Suppressor macrophage treated with lipopolysaccharide for 1 hour (primary cell): ENCODE measurements at regions not wholly inside any gene's neighbourhood (a gene's known extent, or its start where the extent isn't known, plus 50 kb on each side); places are given as distances from the start of the nearest gene placed in this dataset.
A peak's percentile ranks its signal among the peaks of the same experiment; 100 is the strongest.
"Not testable (repeated sequence)": the region's sequence is repeated elsewhere in the genome, so short reads cannot be mapped to it uniquely, and the experiment has no call there.

Source experiments
- DNase-seq, 3 donors: peaks; one replicate each; pipeline ENCODE4 v3.0.0-alpha.2; 2020 to 2022

DNA sequence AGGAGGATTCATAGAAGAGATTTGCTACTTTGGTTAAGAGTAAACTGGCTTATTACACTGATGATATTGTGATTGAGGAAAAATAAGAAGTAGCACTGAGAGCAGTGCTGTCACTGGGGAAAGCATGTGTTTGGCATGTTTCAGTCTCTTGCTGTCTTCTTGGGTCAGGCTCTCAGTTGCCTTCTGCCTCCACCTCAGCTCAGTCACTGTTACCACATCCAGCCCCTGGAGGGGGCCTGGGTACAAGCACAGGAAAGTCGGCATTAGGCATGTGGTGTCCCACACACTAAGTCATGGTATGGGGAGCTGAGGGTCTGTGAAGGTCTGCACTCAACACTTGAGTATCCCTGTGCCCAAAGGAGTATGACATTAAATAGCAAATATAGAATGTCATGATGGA, 958.3 kb upstream of the CDH9 start:
- DNase-seq, result no peak

GRCh38 chr5:27995867-27996266, 957.5 kb upstream of the CDH9 start:
- no peak for DNase-seq

DNA sequence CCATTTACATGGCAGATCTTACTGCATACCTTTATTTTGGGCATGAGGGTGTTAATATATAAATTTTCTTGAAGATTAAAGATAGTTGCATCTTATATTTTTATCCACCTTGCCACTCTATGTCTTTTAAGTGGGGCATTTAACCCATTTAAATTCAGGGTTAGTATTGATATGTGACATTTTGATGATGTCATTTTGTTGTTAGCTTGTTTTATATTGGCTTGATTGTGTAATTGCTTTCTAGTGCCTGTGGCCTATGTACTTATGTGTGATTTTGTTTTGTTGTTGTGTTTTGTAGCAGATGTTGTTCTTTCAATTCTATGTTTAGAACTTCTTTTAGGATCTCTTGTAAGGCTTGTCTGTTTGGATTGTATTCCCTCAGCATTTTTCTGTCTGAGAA, 939.9 kb upstream of the CDH9 start:
- DNase-seq, result no peak

DNA sequence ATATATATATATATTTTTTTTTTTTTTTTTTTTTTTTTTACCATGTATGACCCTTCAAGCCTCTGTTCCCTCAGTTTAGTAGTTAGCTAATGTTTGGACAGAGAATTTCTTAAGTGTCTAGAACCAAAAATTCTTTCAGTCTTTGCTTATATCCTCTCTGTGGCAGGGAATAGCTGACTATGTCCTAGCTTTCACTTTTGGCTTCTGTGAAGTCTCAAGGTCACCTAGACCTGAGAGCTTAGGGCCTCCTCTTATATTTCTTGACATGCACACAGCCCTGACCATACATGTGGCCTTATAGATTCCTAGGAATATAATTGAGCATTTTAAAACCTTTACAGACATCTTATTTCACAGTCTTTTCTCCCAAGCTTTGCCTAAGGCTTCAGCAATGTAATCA, 930.8 kb upstream of the CDH9 start:
- no peak for DNase-seq

GRCh38 chr5:27963050-27963783, 924.8 kb upstream of the CDH9 start:
- DNase-seq, result peak in 1 of 3 donors; percentile 4

DNA sequence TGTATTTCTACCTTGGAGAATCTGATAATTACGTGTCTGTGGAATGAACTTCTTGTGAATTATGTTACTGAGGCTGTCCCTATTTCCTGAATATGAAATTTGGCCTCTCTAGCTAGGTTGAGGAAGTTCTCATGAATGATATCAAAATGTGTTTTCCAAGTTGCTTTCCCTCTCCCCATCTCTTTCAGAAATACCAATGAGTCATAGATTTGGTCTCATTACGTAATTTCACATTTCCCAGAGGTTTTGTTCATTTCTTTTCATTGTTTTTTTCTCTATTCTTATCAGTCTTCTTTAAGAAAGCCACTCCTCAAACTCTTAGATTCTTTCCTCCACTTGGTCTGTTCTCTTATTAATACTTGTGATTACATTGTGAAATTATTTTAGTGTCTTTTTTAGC, 923.8 kb upstream of the CDH9 start:
- peak; percentile 38 to 70 (median 59) for DNase-seq

GRCh38 chr5:27947088-27947487, 908.7 kb upstream of the CDH9 start:
- no peak for DNase-seq

DNA sequence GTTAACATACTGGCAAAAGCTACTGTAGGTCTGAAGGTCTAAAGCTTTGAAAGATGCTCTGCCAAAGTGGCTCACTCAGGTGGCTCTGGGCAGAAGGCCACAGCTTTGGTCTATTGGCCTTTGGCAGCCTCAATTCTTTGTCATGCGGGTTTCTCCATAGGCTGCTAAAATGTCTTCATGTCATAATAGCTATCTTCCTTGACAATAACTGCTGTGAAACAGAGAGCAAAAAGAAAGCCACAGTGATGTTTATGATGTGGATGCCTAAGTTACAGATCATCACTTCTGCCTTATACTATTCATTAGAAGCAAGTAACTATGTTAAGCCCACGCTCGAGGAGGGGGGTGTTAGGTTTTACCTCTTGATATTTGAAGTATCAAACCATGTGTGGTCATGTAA, 906.1 kb upstream of the CDH9 start:
- DNase-seq, result no peak

GRCh38 chr5:27938989-27939388, 900.6 kb upstream of the CDH9 start:
- DNase-seq, result no peak

DNA sequence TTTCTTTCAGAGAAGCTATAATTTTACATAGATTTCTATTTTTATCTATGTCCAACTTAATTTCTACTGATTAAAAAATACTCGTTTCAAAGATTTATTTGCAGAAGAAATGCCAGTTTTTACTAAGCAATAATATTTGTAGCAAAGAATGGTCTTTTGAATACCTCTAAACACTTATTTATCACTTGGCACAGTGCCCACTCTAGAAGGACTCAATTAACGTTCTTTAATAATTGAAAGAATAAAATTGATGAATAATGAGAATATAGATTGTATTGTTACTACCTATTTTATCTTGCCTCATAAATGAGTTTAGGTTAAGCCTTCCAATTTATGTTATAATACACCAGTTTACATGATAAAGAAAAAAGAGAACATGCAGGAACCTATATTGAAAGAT, 889.7 kb upstream of the CDH9 start:
- DNase-seq, result no peak

DNA sequence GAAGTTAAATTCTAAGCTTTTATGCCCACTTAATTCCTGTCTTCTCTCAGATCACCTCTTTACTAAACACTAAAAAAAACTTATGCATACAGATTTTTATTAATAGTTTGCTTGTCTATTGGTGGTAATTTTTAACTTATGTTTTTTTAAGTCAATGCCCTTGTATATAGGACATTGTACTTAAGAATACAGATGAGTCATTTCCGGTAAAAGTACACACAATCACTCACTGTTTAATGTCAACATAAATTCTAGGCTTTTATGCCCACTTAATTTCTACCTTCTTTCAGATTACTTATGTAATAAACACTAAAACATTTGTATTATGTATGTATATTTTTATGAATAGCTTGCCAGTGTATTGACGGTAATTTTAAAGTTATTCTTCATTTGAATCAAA, 872.8 kb upstream of the CDH9 start:
- DNase-seq, result no peak

DNA sequence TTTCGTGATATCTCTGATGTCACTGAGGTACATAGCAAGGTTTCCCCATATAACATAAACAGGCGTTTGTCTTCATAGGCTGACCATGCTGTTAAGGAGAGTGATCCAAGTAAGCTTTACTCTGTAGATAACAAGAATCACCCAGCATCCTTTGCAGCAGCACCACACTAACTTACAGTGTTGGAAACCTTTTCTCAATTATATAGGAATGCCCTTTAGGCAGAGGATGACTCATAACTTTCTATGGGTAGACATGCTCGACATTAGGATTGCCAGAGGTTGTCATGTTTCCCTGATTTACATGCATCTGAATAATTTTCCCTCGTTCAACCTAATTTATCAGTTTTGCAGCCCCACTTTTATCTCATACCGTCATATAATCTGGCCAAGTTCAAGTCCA, 870.0 kb upstream of the CDH9 start:
- no peak for DNase-seq

GRCh38 chr5:27906931-27907601, 868.7 kb upstream of the CDH9 start:
- no peak for DNase-seq

DNA sequence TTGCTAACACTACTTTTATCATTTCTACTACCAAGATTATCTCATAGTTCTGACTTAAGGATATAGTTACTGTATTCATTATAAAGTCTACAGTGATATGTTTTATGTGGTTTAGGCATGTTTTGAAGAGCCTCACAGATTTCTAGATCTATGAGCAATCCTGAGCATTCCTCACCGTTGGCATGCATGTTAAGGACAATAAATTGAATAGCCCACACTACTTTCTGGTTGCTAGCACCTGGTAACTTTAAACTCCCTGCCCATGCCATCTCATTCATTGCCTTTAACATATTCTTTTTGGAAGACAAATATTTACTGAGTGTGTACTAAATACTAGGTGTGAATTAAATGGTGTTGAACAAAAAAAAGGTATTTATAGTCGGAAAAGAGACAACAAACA, 868.1 kb upstream of the CDH9 start:
- DNase-seq, result no peak

DNA sequence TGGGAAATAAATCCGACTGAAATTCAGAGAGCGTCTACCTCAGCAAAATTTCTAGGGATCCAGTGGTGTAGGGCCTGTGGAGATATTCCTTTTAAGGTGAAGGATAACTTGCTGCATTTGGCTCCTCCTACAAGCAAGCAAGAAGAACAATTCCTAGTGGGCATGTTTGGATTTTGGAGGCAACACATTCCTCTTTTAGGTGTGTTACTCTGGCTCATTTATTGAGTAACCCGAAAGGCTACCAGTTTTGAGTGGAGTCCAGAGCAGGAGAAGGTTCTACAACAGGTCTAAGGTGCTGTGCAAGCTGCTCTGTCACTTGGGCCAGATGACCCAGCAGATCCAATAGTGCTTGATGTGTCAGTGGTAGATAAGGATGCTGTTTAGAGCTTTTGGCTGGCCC, 862.4 kb upstream of the CDH9 start:
- no peak for DNase-seq

GRCh38 chr5:27876071-27876470, 837.7 kb upstream of the CDH9 start:
- no peak for DNase-seq

DNA sequence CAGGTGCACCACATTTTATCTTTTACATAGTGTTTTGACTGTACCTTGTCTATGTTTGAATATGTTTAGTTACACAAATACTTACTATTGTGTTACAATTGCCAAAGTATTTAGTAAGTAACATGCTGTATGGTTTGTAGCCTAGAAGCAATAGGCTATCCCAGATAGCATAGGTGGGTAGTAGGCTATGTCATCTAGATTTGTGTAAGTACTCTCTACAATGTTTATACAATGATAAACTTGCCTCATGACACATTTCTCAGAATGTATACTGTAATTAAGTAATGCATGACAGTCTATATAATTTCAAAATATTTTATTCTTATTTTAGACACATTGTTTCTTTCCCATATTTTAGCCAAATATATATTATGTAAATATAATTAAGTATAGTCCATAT, 836.8 kb upstream of the CDH9 start:
- DNase-seq, result no peak

DNA sequence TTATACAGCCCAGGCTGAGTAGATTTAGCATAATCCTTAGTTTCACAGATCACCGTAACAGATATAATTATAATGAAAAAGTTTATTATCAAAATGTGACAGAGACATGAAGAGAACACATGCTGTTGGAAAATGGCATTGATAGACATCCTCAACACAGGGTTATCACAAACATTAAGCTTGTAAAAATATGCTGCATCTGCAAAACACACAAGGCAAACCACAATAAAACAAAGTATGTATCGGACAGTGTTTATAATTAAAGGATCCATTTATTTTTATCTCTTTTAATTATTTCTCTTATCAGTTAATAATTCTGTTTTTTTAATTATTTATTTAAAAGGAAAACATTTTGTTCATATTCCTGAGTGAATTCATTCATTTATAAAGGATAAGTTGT, 829.9 kb upstream of the CDH9 start:
- DNase-seq, result no peak

- DNase-seq, result no peak
Observed at GRCh38 chr5:27855491-27855890, 817.1 kb upstream of the CDH9 start.

DNA sequence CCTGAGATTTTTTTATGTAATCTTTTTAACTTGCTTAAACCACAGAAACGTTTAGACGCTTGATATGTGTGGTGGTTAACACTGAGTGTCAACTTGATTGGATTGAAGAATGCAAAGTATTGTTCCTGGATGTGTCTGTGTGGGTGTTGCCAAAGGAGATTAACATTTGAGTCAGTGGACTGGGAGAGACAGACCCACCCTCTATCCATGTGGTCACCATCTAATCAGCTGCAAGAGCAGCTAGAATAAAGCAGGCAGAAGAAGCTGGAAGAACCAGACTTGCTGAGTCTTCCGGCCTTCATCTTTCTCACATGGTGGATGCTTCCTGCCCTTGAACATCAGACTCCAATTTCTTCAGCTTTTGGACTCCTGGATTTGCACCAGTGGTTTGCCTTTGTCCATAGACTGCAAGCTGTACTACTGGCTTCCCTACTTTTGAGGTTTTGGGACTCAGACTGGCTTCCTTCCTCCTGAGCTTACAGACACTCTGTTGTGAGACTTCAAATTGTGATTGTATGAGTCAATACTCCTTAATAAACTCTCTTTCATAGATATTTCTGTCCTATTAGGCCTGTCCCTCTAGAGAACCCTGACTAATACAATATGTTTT, 816.0 kb upstream of the CDH9 start:
- no peak for DNase-seq

DNA sequence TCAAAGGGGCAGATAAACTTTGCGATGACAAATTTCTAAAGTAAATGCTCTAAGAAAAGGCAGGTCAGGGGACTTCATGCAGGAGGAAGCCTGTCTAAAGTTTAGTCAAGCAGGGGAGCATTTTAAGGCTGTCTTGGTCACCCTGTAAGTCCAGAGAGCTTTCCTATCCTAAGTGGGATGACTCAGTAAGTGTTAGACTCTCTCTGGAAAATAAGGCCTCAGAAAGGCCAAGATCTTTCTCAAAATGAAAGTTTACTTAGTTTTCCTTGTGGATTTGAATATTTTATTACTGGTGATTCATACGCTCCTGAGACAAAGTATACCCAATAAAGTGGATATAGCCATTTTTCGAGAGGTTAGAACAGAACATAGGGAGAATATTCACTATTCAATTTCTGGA, 806.9 kb upstream of the CDH9 start:
- no peak for DNase-seq

- not testable (repeated sequence) for DNase-seq
Observed at GRCh38 chr5:27836704-27837103, 798.3 kb upstream of the CDH9 start.

DNA sequence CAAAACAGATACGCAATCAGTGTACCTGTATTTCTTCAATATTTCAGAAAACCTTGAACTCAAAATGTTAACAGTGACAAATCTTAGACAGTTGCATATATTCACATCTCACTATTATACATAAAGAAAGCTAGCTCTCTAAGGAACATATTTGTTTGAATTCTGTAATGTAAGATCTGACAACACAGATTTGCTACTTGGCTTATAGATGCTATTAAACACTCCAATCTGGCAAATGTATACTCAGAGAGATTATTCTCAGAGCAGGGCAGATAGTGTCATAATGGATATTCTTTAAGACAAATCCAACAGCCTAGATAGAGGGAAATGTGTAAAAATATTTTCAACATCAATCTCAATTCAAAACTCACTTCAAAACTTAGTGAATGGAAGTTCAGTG, 794.5 kb upstream of the CDH9 start:
- DNase-seq, result no peak

DNA sequence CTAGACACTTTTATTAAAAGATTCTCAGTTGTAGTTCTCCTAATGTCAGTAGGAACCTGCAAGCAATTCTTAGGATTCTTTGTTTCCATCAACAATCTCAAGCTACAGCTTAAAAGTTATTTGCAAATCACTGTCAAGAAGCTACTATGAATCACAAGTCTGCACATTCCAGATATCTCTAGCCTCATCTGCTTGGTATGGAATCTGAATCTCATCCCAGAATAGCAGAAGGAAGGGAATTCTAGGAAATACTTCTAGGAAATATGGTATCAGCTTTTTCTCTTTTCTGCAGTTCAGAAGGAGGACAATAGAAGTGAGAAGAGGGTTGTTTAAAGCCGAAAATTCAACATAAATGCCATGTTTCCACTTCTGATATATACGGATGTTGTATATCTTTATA, 792.2 kb upstream of the CDH9 start:
- DNase-seq, result no peak

DNA sequence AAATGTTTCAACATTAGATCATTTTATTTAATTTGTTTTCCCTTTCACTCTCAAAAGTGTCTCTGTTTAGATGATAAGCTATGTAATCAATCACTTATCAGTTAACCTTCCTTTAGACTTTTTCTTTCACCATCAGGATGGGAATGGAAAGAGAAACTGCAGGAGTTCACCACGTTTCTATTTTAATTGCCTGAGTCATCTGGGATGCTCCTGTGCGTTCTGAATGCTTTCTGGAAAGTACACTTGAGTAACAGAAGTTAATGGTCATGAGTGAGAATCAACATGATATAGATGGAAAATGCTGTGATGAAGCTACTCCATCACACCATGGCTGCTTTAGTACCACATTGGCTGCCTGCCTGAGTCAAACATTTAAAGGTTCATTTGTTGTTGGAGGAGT, 783.3 kb upstream of the CDH9 start:
- no peak for DNase-seq
